ENCODE measurements at regions not wholly inside any gene's neighbourhood (a gene's known extent, or its start where the extent isn't known, plus 50 kb on each side); places are given as distances from the start of the nearest gene placed in this dataset.

DNA sequence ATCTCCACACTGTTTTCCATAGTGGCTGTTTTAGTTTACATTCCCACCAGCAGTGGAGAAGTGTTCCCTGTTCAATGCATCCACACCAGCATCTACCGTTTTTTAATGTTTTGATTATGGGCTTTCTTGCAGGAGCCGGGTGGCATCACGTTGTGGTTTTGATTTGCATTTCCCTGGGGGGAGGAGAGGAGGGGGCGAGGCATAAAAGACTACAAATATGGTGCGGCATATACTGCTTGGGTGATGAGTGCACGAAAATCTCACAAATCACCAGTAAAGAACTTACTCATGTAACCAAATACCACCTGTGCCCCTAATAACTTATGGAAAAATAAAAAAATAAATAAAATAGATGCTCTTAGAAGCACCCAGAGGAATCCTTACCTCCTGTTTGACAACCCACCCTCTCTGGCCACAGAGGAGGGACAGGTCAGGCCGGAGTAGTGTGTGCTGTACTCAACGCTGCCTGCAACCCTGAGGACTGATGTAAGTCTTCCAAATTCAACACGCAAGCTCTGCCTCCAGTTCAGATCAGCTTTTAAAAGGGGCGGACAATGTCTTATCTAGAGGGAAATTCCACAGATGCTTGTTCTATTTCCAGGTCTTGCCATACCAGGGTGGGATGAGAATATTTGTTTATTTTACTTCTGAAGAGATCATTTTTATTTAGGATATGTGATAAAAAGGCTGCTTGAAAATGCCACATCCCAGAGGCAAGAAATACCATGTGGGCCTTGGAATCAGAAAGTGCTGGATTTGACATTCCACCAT lies 329.6 kb upstream of the B3GAT1 start:
- DNase-seq (ENCODE audit: low spot score) (peak; percentile 4), ATAC-seq (ENCODE audit: low read depth) (no peak)
- no peaks in the 10 kb centered on the region for H3K9me3 ChIP-seq (ENCODE audit: severe bottlenecking)
- H3K4me3 ChIP-seq (ENCODE audit: severe bottlenecking), result no peak overlapping the region
- H3K27ac ChIP-seq (ENCODE audit: poor library complexity, severe bottlenecking), result no peak overlapping the region
- no peaks in the 10 kb centered on the region for H3K4me1 ChIP-seq (ENCODE audit: insufficient read depth, poor library complexity, severe bottlenecking)
- H3K36me3 ChIP-seq (ENCODE audit: low read depth), result no peaks in the 10 kb centered on the region
- TF ChIP-seq CTCF (IDR thresholded peaks at IDR 0.05; ENCODE audit: poor library complexity, severe bottlenecking), result no peak
- no peaks in the 10 kb centered on the region for H3K27me3 ChIP-seq (ENCODE audit: insufficient read depth, poor library complexity, severe bottlenecking)

DNA sequence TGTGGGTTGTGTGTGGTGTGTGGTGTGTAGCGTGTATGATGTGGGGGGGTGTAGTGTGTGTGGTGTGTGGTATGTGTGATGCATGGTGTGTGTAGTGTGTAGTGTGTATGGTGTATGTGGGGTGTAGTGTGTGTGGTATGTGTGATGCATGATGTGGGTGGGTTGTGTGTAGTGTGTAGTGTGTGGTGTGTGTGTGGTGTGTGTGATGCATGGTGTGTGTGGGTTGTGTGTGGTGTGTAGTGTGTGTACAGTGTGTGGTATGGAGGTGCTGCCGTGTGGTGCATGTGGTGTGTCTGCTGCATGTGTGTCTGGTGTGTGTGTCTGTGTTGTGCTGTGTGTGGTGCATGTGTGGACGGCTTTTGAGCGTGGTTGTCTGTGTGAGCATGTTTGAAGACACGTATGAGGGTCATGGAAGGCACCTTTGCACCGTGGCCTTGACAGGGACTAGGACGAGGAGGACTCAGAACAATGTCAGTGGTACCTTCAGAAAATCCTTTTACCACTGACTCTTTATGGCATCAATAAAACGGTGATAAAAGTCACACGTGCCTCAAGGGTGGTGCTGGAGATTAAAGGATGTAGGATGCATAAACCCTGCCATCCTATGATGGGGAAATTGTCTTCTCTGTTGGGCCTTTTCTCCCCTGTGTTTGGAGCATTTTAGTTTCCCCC lies 328.7 kb upstream of the B3GAT1 start:
- Histone ChIP-seq H3K9me3 (ENCODE audit: severe bottlenecking) (no peaks in the 10 kb centered on the region), H3K27me3 (ENCODE audit: insufficient read depth, poor library complexity, severe bottlenecking) (no peaks in the 10 kb centered on the region), H3K36me3 (ENCODE audit: low read depth) (no peaks in the 10 kb centered on the region), H3K27ac (ENCODE audit: poor library complexity, severe bottlenecking) (no peak overlapping the region), H3K4me3 (ENCODE audit: severe bottlenecking) (no peak overlapping the region), H3K4me1 (ENCODE audit: insufficient read depth, poor library complexity, severe bottlenecking) (no peaks in the 10 kb centered on the region)
- no peak for TF ChIP-seq CTCF (IDR thresholded peaks at IDR 0.05; ENCODE audit: poor library complexity, severe bottlenecking)
- DNase-seq (ENCODE audit: low spot score) (peak; percentile 5), ATAC-seq (ENCODE audit: low read depth) (no peak)

- no peak for ATAC-seq (ENCODE audit: low read depth)
Observed at GRCh38 chr11:134739136-134739535, 327.1 kb upstream of the B3GAT1 start.

GRCh38 chr11:134738581-134738980 lies 326.5 kb upstream of the B3GAT1 start:
- no peak for TF ChIP-seq CTCF (IDR thresholded peaks at IDR 0.05; ENCODE audit: poor library complexity, severe bottlenecking)
- Histone ChIP-seq H3K27me3 (ENCODE audit: insufficient read depth, poor library complexity, severe bottlenecking) (no peaks in the 10 kb centered on the region), H3K4me3 (ENCODE audit: severe bottlenecking) (no peak overlapping the region), H3K4me1 (ENCODE audit: insufficient read depth, poor library complexity, severe bottlenecking) (no peaks in the 10 kb centered on the region), H3K27ac (ENCODE audit: poor library complexity, severe bottlenecking) (no peak overlapping the region), H3K36me3 (ENCODE audit: low read depth) (no peaks in the 10 kb centered on the region), H3K9me3 (ENCODE audit: severe bottlenecking) (no peaks in the 10 kb centered on the region)
- DNase-seq (ENCODE audit: low spot score), result no peak
- ATAC-seq (ENCODE audit: low read depth), result no peak

More at GRCh38 chr11:134739136-134739535, 327.1 kb upstream of the B3GAT1 start:
- H3K9me3 ChIP-seq (ENCODE audit: severe bottlenecking), result no peaks in the 10 kb centered on the region
- H3K27me3 ChIP-seq (ENCODE audit: insufficient read depth, poor library complexity, severe bottlenecking), result no peaks in the 10 kb centered on the region
- no peak overlapping the region for H3K4me3 ChIP-seq (ENCODE audit: severe bottlenecking)
- no peaks in the 10 kb centered on the region for H3K4me1 ChIP-seq (ENCODE audit: insufficient read depth, poor library complexity, severe bottlenecking)
- no peak overlapping the region for H3K27ac ChIP-seq (ENCODE audit: poor library complexity, severe bottlenecking)
- no peak for TF ChIP-seq CTCF (IDR thresholded peaks at IDR 0.05; ENCODE audit: poor library complexity, severe bottlenecking)
- DNase-seq (ENCODE audit: low spot score), result no peak
- no peaks in the 10 kb centered on the region for H3K36me3 ChIP-seq (ENCODE audit: low read depth)
